ENCODE measurements at regions not wholly inside any gene's neighbourhood (a gene's known extent, or its start where the extent isn't known, plus 50 kb on each side); places are given as distances from the start of the nearest gene placed in this dataset.

GRCh38 chr14:27090716-27091115 is 492.9 kb upstream of the NOVA1 start:
- no peaks in the 10 kb centered on the region for H3K27me3 ChIP-seq (ENCODE audit: control insufficient read depth, insufficient read depth, low read length)
- H3K27ac ChIP-seq (ENCODE audit: low read length): no peak overlapping the region
- ChIA-PET CTCF (no interaction called here), POLR2A (no interaction called here)
- in situ Hi-C loops (cut with HindIII; ENCODE audit: low pct_unique_long_range_greater_than_20kb, low sequenced_read_pairs) (no loop called here), intact Hi-C loops (cut with micrococcal nuclease; ENCODE audit: unreplicated experiment) (no loop called here)
- no peak for ATAC-seq
- no peak for DNase-seq (ENCODE audit: low read depth, low spot score)
- H3K36me3 ChIP-seq (ENCODE audit: control insufficient read depth, insufficient read depth, low read length): no peaks in the 10 kb centered on the region
- TF ChIP-seq REST (IDR thresholded peaks at IDR 0.05; ENCODE audit: insufficient read depth in 1 of 2, low read depth in 2 of 2, low read length in 1 of 2): no peak
- TF ChIP-seq CTCF (IDR thresholded peaks at IDR 0.05): no peak
- no peak for TF ChIP-seq POLR2AphosphoS5 (IDR thresholded peaks at IDR 0.05; ENCODE audit: low read depth, low read length)
- no peak for TF ChIP-seq TCF7L2 (IDR thresholded peaks at IDR 0.05; ENCODE audit: low read depth, low read length)
- no peak overlapping the region for H3K4me3 ChIP-seq (ENCODE audit: low read depth in 2 of 2, low read length in 2 of 2)
- no peaks in the 10 kb centered on the region for H3K4me1 ChIP-seq (ENCODE audit: control insufficient read depth, insufficient read depth, low read length)
- BruUV-seq (replicated peaks): no TSS peak
- no peaks in the 10 kb centered on the region for H3K9me3 ChIP-seq (ENCODE audit: control insufficient read depth, insufficient read depth, low read depth, low read length)

GRCh38 chr14:27091973-27092372 is 494.1 kb upstream of the NOVA1 start:
- ChIA-PET CTCF (no interaction called here), POLR2A (no interaction called here)
- BruUV-seq (replicated peaks): no TSS peak
- Histone ChIP-seq H3K4me3 (ENCODE audit: low read depth in 2 of 2, low read length in 2 of 2) (no peak overlapping the region), H3K9me3 (ENCODE audit: control insufficient read depth, insufficient read depth, low read depth, low read length) (no peaks in the 10 kb centered on the region), H3K36me3 (ENCODE audit: control insufficient read depth, insufficient read depth, low read length) (no peaks in the 10 kb centered on the region), H3K27me3 (ENCODE audit: control insufficient read depth, insufficient read depth, low read length) (no peaks in the 10 kb centered on the region), H3K27ac (ENCODE audit: low read length) (no peak overlapping the region), H3K4me1 (ENCODE audit: control insufficient read depth, insufficient read depth, low read length) (no peaks in the 10 kb centered on the region)
- DNase-seq (ENCODE audit: low read depth, low spot score): no peak
- intact Hi-C loops (cut with micrococcal nuclease; ENCODE audit: unreplicated experiment) (no loop called here), in situ Hi-C loops (cut with HindIII; ENCODE audit: low pct_unique_long_range_greater_than_20kb, low sequenced_read_pairs) (no loop called here)
- TF ChIP-seq CTCF (IDR thresholded peaks at IDR 0.05) (no peak), REST (IDR thresholded peaks at IDR 0.05; ENCODE audit: insufficient read depth in 1 of 2, low read depth in 2 of 2, low read length in 1 of 2) (no peak), POLR2AphosphoS5 (IDR thresholded peaks at IDR 0.05; ENCODE audit: low read depth, low read length) (no peak), TCF7L2 (IDR thresholded peaks at IDR 0.05; ENCODE audit: low read depth, low read length) (no peak), SIN3A (IDR thresholded peaks at IDR 0.05; ENCODE audit: borderline replicate concordance, insufficient read depth, low read depth, low read length) (no peak)
- ATAC-seq: no peak
